ENCODE measurements at regions not wholly inside any gene's neighbourhood (a gene's known extent, or its start where the extent isn't known, plus 50 kb on each side); places are given as distances from the start of the nearest gene placed in this dataset.

DNA sequence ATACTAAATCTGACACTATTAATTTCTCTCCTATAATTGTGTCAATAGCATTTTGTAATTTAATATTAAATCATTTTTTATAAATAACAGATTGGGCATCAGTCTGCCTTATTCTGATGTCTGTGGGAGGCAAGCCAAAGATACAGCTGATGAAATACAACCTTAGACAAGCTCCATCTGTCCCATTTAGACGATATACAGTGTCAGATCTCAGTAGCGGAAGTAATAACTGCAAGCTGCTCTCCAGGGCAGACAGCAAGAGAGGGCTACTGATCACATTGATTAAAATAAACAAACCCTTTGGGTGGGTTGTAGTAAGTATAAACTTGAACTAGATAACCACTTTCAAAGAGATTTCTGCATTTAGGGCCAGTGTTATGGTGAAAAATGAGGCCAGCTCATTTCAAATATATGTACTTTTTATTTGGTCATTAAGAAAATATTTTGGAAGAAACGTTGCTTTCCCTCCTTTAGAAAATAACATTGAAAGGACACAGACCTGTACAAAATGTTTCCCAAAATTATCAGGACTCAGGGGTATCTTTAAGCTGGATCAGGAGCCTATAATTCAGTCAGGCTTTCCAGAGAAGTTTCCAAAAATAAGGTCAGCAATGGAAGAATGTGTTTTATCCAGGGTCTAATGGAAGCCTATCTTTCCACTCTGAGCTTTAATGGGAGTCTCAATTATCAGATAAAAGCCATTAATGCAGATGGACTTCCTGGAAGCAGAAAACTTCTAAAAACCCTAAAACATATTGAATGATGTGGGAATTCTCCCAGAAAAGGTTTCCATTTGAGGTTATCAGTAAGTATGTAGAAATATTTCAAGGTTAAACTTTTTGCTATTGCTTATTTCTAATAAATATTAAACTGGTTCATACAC, 1028.8 kb upstream of the IGFBP7 start:
- DNase-seq (ENCODE audit: low read depth) = no peak
- H3K4me3 ChIP-seq (ENCODE audit: low read depth, low read length) = no peak overlapping the region
- TF ChIP-seq, protein P1, sequence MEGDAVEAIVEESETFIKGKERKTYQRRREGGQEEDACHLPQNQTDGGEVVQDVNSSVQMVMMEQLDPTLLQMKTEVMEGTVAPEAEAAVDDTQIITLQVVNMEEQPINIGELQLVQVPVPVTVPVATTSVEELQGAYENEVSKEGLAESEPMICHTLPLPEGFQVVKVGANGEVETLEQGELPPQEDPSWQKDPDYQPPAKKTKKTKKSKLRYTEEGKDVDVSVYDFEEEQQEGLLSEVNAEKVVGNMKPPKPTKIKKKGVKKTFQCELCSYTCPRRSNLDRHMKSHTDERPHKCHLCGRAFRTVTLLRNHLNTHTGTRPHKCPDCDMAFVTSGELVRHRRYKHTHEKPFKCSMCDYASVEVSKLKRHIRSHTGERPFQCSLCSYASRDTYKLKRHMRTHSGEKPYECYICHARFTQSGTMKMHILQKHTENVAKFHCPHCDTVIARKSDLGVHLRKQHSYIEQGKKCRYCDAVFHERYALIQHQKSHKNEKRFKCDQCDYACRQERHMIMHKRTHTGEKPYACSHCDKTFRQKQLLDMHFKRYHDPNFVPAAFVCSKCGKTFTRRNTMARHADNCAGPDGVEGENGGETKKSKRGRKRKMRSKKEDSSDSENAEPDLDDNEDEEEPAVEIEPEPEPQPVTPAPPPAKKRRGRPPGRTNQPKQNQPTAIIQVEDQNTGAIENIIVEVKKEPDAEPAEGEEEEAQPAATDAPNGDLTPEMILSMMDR (IDR thresholded peaks at IDR 0.05; ENCODE audit: insufficient read depth, low read depth, low read length, missing control alignments) = no peak

DNA sequence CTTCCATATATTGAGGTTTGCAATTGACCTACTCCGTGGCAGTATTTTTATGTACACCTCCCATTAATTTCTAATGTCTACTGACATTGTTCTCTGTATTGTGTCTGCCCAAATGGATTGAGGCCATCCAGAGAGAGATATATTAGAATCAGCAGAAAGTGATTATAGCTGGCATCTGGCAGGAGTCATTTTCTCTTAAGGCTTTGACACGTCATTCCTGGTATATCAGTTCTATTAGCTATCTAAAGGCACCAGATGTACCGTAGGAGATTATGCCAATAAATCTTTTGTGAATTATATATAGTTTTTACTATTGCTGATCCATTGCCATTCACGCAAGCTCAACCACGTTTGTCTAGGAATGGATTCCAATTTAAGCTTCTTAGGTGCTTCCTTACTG, 1026.4 kb upstream of the IGFBP7 start:
- no peak for DNase-seq (ENCODE audit: low read depth)
- TF ChIP-seq, protein P1 (IDR thresholded peaks at IDR 0.05; ENCODE audit: insufficient read depth, low read depth, low read length, missing control alignments) = no peak
- H3K4me3 ChIP-seq (ENCODE audit: low read depth, low read length) = no peak overlapping the region

DNA sequence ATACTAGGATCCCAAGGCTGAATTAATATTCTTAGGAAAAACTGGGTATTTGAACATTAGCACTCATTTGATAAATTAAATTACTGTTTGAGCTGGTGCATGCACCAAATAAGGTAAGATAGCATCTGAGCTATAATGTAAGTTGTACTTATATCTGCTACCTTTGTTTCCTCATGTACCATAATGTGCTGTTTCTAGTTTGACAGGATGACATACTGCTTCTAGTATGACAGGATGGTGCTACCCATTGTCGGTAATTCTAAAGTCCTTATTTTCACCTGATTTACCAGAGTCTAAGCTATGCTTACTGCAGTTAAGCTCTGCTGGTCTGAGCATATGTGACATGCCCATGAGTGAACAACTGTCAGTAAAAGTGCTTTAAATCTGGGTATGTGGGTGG, 1017.5 kb upstream of the IGFBP7 start:
- no peak for DNase-seq (ENCODE audit: low read depth)
- no peak overlapping the region for H3K4me3 ChIP-seq (ENCODE audit: low read depth, low read length)
- TF ChIP-seq, protein P1 (IDR thresholded peaks at IDR 0.05; ENCODE audit: insufficient read depth, low read depth, low read length, missing control alignments) = no peak

DNA sequence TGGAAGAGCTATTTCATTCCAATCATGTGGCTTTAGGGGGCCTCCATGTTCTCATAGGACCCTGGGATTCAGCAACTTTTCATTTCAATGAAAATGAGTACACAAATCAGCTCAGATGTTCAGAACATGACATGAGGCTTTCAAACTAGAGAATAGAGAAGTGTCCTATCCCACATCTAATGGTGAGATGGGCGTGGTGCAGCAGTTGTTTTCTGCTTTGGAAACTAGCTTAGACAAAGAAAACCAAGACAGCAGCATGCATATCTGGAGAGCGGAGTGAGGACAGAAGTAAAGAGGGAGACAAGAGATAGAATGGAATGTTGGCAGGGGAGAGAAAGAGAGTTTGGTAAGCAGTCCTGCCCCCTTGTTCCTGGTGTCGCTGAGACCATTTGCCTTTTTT, 1009.1 kb upstream of the IGFBP7 start:
- TF ChIP-seq, protein P1 (IDR thresholded peaks at IDR 0.05; ENCODE audit: insufficient read depth, low read depth, low read length, missing control alignments) = no peak
- no peak overlapping the region for H3K4me3 ChIP-seq (ENCODE audit: low read depth, low read length)
- no peak for DNase-seq (ENCODE audit: low read depth)

DNA sequence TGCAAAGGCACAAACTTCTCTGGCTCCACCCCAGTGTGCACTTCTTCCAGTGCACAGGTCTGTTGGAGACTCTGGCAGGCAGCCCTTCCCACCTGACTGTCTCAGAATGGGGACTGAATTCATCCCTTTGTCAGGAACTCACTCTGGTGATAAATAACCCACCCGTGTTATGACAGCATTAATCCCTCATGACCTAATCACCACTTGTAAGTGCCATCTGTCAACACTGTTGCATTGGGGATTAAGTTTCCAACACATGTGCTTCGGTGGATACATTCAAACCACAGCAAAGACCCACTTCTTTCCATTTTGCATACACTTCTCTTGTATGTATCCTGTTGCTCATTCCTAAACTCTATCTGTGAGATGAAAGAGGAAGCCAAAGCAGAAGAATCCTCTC, 1002.9 kb upstream of the IGFBP7 start:
- no peak overlapping the region for H3K4me3 ChIP-seq (ENCODE audit: low read depth, low read length)
- TF ChIP-seq, protein P1 (IDR thresholded peaks at IDR 0.05; ENCODE audit: insufficient read depth, low read depth, low read length, missing control alignments) = no peak
- no peak for DNase-seq (ENCODE audit: low read depth)

DNA sequence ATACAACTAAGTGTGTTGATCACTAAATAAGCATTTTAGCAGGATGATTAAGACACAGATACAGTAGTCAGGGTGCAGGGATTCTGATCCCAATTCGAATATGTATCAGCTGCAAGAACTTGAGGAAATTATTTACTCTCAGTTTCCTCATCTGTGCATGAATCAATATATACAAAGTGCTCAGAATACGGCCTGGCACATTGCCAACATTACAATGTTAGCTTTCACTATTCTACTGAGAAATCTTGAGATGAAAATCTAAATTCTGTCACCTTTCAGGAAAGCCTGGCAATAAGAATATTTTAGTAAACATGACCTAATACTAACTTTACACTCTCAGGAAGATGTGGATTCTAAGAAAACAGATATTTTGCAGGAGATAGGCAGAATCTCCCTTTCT, 1001.6 kb upstream of the IGFBP7 start:
- no peak for DNase-seq (ENCODE audit: low read depth)
- no peak overlapping the region for H3K4me3 ChIP-seq (ENCODE audit: low read depth, low read length)
- TF ChIP-seq, protein P1 (IDR thresholded peaks at IDR 0.05; ENCODE audit: insufficient read depth, low read depth, low read length, missing control alignments) = no peak

DNA sequence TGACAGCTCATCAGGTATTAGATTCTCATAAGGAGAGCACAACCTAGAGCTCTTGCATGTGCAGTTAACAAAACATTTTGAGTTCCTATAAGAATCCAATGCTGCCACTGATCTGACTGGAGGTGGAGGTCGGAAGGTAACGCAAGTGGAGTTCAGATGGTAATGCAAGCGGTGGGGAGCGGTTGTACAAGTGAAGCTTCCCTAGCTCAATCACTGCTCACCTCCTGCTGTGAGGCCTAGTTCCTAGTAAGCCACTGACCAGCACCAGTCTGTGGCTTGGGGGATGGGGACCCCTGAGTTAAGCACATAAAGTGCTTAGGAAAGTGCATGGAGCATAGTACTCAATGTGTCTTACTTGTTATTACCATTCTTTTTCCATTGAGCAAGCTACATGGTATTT, 983.2 kb upstream of the IGFBP7 start:
- no peak for DNase-seq (ENCODE audit: low read depth)

More for the DNA sequence above, 983.2 kb upstream of the IGFBP7 start:
- TF ChIP-seq, protein P1 (IDR thresholded peaks at IDR 0.05; ENCODE audit: insufficient read depth, low read depth, low read length, missing control alignments) = no peak
- H3K4me3 ChIP-seq (ENCODE audit: low read depth, low read length) = no peak overlapping the region

Data from GM12865 (cell line).